ENCODE measurements at regions not wholly inside any gene's neighbourhood (a gene's known extent, or its start where the extent isn't known, plus 50 kb on each side); places are given as distances from the start of the nearest gene placed in this dataset.
"Not testable (repeated sequence)": the region's sequence is repeated elsewhere in the genome, so short reads cannot be mapped to it uniquely, and the experiment has no call there.

DNA sequence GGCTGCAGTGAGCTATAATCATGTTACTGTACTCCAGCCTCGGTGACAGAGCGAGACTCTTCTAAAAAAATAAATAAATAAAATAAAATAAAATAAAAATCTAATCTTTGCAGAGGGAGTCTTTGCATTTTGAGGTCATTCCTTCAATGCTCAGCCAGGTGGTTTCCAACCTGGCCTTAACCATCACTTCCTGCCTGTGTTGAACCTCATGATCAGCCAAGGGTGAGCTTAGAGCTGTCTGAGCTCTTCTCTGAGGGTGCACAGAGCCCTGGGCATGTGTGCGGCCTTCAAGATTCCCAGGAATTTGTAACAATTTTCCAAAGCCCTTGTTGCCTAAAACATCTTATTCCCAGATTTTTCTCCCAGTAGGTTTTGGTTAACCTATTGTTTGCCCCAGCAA is 94.3 kb downstream of the KCNJ12 start:
- WGBS, 2 donors: 79 to 96% methylated on average over 3 of the region's 3 CpGs
- DNase-seq; H3K4me3 ChIP-seq; H3K27me3 ChIP-seq; ATAC-seq; H3K4me1 ChIP-seq; H3K36me3 ChIP-seq; H3K27ac ChIP-seq; H3K9me3 ChIP-seq; intact Hi-C loops (cut with DNase I): not testable (repeated sequence)

DNA sequence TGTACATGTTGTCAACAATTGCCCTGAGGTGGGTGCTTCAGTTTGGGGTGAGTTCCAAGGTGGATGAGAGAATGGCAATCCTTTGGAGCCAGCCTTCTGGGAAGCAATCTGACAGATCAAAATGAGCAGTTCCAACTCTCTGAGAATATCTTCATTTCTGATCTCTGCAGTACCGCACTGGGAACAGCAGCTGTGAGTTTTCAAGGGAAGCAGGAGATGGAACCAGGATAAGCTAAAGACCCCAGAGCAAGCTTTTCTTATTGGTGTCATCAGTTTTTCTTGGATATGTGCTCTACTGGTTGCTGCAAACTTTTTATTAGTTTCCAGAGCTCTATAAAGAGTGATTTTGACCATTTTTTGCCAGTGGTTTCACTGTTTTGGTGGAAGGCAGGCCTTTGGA is 94.7 kb downstream of the KCNJ12 start:
- Histone ChIP-seq H3K27ac (no peak overlapping the region), H3K4me3 (no peak overlapping the region), H3K4me1 (peaks cover 0 to 3% (median 0%) of the 10 kb centered on the region in 9 donors), H3K36me3 (no peaks in the 10 kb centered on the region), H3K9me3 (no peaks in the 10 kb centered on the region), H3K27me3 (peaks cover 0 to 12% (median 0%) of the 10 kb centered on the region in 7 donors)
- 75 to 79% methylated on average over 1 of the region's 1 CpG for WGBS, 2 donors
- DNase-seq (no peak), ATAC-seq (no peak)
- TF ChIP-seq, protein P1, sequence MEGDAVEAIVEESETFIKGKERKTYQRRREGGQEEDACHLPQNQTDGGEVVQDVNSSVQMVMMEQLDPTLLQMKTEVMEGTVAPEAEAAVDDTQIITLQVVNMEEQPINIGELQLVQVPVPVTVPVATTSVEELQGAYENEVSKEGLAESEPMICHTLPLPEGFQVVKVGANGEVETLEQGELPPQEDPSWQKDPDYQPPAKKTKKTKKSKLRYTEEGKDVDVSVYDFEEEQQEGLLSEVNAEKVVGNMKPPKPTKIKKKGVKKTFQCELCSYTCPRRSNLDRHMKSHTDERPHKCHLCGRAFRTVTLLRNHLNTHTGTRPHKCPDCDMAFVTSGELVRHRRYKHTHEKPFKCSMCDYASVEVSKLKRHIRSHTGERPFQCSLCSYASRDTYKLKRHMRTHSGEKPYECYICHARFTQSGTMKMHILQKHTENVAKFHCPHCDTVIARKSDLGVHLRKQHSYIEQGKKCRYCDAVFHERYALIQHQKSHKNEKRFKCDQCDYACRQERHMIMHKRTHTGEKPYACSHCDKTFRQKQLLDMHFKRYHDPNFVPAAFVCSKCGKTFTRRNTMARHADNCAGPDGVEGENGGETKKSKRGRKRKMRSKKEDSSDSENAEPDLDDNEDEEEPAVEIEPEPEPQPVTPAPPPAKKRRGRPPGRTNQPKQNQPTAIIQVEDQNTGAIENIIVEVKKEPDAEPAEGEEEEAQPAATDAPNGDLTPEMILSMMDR (IDR thresholded peaks at IDR 0.05): no peak
- intact Hi-C loops (cut with DNase I): no loop called here

DNA sequence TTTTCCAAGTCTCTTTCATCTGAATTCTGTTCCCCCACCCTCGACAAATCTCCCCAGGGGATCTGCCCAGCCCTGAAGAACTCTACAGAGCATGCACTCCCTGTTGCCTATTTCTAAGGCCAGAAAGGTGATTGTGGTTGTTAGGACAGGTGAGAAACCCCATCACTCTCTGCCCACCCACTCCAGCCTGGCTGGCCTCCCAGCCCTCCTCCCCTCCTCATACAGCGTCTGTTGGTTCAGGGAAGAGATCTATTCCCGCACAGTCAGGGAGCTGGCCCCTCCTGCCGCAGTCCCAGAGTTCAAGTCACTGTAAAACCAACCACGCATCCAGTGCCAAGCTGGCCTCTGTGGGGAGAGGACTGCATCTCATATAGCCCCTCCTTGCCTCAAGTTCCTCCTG is 98.7 kb downstream of the KCNJ12 start:
- Histone ChIP-seq H3K9me3 (peaks cover 0 to 14% (median 0%) of the 10 kb centered on the region in 11 donors), H3K4me3 (no peak overlapping the region), H3K4me1 (peaks cover 0 to 3% (median 0%) of the 10 kb centered on the region in 9 donors), H3K27me3 (peaks cover 0 to 27% (median 0%) of the 10 kb centered on the region in 7 donors), H3K36me3 (no peaks in the 10 kb centered on the region), H3K27ac (no peak overlapping the region)
- intact Hi-C loops (cut with DNase I): no loop called here
- DNase-seq (no peak), ATAC-seq (no peak)
- TF ChIP-seq, protein P1 (IDR thresholded peaks at IDR 0.05): no peak
- WGBS, 2 donors: 72 to 74% methylated on average over 5 of the region's 5 CpGs

DNA sequence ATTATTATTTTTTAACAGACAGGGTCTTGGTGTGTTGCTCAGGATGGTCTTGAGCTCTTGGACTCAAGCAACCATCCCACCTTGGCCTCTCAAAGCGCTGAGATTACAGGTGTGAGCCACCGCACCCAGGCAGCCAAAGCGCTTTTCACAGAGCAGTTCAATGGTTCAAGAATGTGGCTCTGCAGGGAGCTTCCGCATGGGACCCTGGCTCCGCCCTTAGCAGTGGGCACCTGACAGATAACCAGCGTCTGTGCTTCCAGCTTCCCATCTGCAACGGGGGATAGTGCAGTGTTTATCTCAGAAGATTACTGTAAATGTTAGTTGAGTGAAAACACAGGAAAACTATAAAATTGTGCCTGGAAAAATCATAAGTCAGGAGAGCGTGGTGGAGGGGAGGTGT is 99.4 kb downstream of the KCNJ12 start:
- 61 to 63% methylated on average over 8 of the region's 8 CpGs for WGBS, 2 donors
- H3K27ac ChIP-seq: no peak overlapping the region
- ATAC-seq (no peak), DNase-seq (no peak)
- peaks cover 0 to 14% (median 0%) of the 10 kb centered on the region in 11 donors for H3K9me3 ChIP-seq
- TF ChIP-seq, protein P1 (IDR thresholded peaks at IDR 0.05): no peak
- peaks cover 0 to 3% (median 0%) of the 10 kb centered on the region in 9 donors for H3K4me1 ChIP-seq
- no peaks in the 10 kb centered on the region for H3K36me3 ChIP-seq
- intact Hi-C loops (cut with DNase I): no loop called here
- peaks cover 0 to 27% (median 0%) of the 10 kb centered on the region in 7 donors for H3K27me3 ChIP-seq
- no peak overlapping the region for H3K4me3 ChIP-seq

DNA sequence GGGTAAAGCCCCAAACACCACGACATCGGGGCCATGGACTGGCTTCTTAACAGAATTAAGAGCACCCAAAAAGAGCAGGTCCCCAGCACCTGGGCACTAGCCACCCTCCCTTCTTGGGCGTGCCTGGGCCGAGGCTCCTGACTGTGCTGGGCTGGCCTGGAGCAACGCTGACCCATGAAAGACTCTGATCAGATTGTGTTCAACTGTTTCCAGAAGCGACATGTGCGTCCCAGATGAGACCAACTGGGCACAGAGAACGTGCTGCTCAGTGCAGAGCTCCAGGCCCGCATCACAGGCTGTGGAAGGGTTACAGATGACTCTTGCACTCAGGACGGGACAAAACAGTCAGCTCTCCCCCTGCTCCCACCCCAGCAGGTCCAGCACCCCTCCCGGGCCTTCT is 100.7 kb downstream of the KCNJ12 start:
- Histone ChIP-seq H3K4me1 (peaks cover 0 to 3% (median 0%) of the 10 kb centered on the region in 9 donors), H3K4me3 (no peak overlapping the region), H3K27ac (no peak overlapping the region), H3K9me3 (peaks cover 0 to 14% (median 0%) of the 10 kb centered on the region in 11 donors), H3K27me3 (peaks cover 0 to 27% (median 0%) of the 10 kb centered on the region in 7 donors), H3K36me3 (no peaks in the 10 kb centered on the region)
- ATAC-seq (no peak), DNase-seq (no peak)
- TF ChIP-seq, protein P1 (IDR thresholded peaks at IDR 0.05): no peak
- intact Hi-C loops (cut with DNase I): no loop called here
- WGBS, 2 donors: 84% methylated on average over 11 of the region's 11 CpGs
